Gastrocnemius medialis (tissue), 4 donors: ENCODE measurements at regions not wholly inside any gene's neighbourhood (a gene's known extent, or its start where the extent isn't known, plus 50 kb on each side); places are given as distances from the start of the nearest gene placed in this dataset.

Source experiments
- ATAC-seq, 2 donors: fragments of 150-250 bp; one replicate each; pipeline ENCODE4 v1.9.1; 2016
- DNase-seq, 2 donors: peaks; one replicate each; pipeline ENCODE4 v3.0.0-alpha.2; 2019
- H3K27ac ChIP-seq, 4 donors: fragments of 200-600 bp; sonication (generic); 1 replicate in 1 of 4; 2 replicates in 3 of 4; pipeline ENCODE4 v1.5.1; 2016 to 2018; ENCODE audit warnings: mild to moderate bottlenecking in 2 of 4, moderate library complexity in 1 of 4
- H3K27me3 ChIP-seq, 3 donors: fragments of 200-600 bp; sonication (generic) in 2 of 3; 1 replicate in 1 of 3; 2 replicates in 2 of 3; pipeline versions ENCODE4 v1.5.1 to v1.6.0; 2016 to 2019; ENCODE audit warnings: mild to moderate bottlenecking in 1 of 3, moderate library complexity in 1 of 3
- H3K36me3 ChIP-seq, 2 donors: fragments of 200-600 bp; sonication (generic) in 1 of 2; one replicate each; pipeline ENCODE4 v1.5.1; 2017 to 2018
- H3K4me1 ChIP-seq, 2 donors: fragments of 200-600 bp; sonication (generic) in 1 of 2; one replicate each; pipeline ENCODE4 v1.5.1; 2016 to 2017; ENCODE audit warnings: mild to moderate bottlenecking in 2 of 2
- H3K4me3 ChIP-seq, 4 donors: fragments of 200-600 bp; sonication (generic) in 3 of 4; 1 replicate in 1 of 4; 2 replicates in 3 of 4; pipeline ENCODE4 v1.5.1; 2016 to 2019; ENCODE audit warnings: mild to moderate bottlenecking in 2 of 4
- H3K9me3 ChIP-seq, 3 donors: fragments of 200-600 bp; sonication (generic) in 2 of 3; 1 replicate in 1 of 3; 2 replicates in 2 of 3; pipeline ENCODE4 v1.5.1; 2016 to 2019
- POLR2A ChIP-seq, 2 donors: fragments of 450-650 bp; IDR thresholded peaks; one replicate each; pipeline ENCODE4 v1.6.1; 2017; ENCODE audit warnings: antibody characterized with exemption in 2 of 2, mild to moderate bottlenecking in 2 of 2, moderate library complexity in 2 of 2
- in situ Hi-C, 4 donors: fragments of 200-750 bp; cut with MboI; loops; one replicate each; pipeline versions ENCODE4 v1.15.0 to v1.8.0; 2017; ENCODE audit warnings: low sequenced_read_pairs in 4 of 4
- intact Hi-C: fragments of 100-400 bp; cut with DNase I; formaldehyde crosslinking; loops from one replicate; pipeline ENCODE4 v1.15.1; 2023; ENCODE audit warnings: low total_unique reads
- TF ChIP-seq, protein P1 (sequence below), 5 experiments: fragments of 450-650 bp in 3 of 5; fragments of 200-600 bp in 2 of 5; sonication (generic) in 2 of 5; IDR thresholded peaks in 4 of 5; conservative IDR thresholded peaks in 1 of 5; 1 replicate in 4 of 5; 2 replicates in 1 of 5; pipeline ENCODE4 v1.5.1; 2016 to 2019; ENCODE audit warnings: antibody characterized with exemption in 5 of 5, mild to moderate bottlenecking in 3 of 5, moderate library complexity in 3 of 5

DNA sequence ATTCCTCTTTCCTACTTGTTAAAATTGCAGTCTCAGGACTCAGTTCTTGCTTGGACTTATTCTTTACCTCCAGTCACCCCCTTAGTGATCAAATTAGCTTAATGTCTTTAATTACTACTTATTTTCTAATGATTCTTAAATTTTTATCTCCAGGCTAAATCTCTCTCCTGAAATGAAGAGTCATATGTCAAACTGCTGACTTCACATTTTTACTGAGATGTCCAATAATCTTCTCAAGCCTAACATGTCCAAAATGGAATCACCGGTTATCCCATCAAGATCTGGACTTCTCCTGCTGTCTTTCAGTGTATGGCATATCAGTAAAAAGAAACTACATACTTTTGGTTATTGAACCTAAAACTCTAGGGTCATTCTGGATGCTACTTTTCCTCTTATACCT lies 332.3 kb upstream of the HTR2C start:
- Histone ChIP-seq H3K4me3 (no peak overlapping the region), H3K4me1 (no peaks in the 10 kb centered on the region), H3K27me3 (peaks cover 0 to 4% (median 0%) of the 10 kb centered on the region in 3 donors), H3K27ac (no peak overlapping the region), H3K9me3 (no peaks in the 10 kb centered on the region), H3K36me3 (no peaks in the 10 kb centered on the region)
- in situ Hi-C loops (no loop called here), intact Hi-C loops (no loop called here)
- no peak for DNase-seq
- no peak for ATAC-seq
- TF ChIP-seq, protein P1, sequence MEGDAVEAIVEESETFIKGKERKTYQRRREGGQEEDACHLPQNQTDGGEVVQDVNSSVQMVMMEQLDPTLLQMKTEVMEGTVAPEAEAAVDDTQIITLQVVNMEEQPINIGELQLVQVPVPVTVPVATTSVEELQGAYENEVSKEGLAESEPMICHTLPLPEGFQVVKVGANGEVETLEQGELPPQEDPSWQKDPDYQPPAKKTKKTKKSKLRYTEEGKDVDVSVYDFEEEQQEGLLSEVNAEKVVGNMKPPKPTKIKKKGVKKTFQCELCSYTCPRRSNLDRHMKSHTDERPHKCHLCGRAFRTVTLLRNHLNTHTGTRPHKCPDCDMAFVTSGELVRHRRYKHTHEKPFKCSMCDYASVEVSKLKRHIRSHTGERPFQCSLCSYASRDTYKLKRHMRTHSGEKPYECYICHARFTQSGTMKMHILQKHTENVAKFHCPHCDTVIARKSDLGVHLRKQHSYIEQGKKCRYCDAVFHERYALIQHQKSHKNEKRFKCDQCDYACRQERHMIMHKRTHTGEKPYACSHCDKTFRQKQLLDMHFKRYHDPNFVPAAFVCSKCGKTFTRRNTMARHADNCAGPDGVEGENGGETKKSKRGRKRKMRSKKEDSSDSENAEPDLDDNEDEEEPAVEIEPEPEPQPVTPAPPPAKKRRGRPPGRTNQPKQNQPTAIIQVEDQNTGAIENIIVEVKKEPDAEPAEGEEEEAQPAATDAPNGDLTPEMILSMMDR (IDR thresholded peaks at IDR 0.05 in 4 of 5, conservative IDR thresholded peaks at IDR 0.05 in 1 of 5) = no peak
- no peak for TF ChIP-seq POLR2A (IDR thresholded peaks at IDR 0.05)

DNA sequence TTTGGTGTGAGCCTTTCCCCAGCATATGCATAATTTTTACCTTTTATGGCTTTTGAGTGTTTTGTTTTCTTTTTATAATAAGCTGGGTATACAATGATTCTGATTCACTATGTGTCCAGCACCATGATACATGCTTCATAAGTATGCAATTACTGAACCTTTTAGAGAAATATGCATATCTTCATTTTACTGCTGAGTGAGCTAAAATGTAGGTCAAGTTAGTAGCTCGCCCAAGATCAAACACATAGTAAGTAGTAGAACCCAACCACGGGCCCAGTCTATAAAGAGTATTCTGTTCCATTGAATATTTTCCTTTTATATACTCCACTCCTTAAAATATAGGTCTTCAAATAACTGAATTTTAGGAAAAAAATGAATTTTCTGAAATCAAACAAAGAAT lies 362.4 kb upstream of the HTR2C start:
- DNase-seq (no peak), ATAC-seq (no peak)
- in situ Hi-C loops (no loop called here), intact Hi-C loops (no loop called here)
- Histone ChIP-seq H3K4me1 (no peaks in the 10 kb centered on the region), H3K27me3 (no peaks in the 10 kb centered on the region), H3K4me3 (no peak overlapping the region), H3K27ac (no peak overlapping the region), H3K36me3 (no peaks in the 10 kb centered on the region), H3K9me3 (no peaks in the 10 kb centered on the region)
- no peak for TF ChIP-seq POLR2A (IDR thresholded peaks at IDR 0.05)
- TF ChIP-seq, protein P1 (IDR thresholded peaks at IDR 0.05 in 4 of 5, conservative IDR thresholded peaks at IDR 0.05 in 1 of 5) = no peak

DNA sequence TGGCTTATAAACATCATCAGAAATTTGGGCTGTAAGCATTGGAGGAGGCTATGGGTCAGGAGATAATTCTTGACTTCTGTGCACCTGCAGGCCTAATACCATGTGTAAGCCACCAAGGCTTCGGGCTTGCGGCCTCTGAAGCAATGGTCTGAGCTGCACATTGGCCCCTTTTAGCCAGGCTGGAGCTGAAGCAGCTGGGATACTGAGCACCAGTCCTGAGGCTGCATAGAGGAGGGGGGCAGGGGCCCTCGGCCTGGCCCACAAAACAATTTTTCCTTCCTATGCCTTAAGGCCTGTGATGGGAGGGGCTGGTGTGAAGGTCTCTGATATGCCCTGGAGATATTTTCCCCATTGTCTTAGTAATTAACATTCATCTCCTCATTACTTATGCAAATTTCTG lies 373.0 kb upstream of the HTR2C start:
- Histone ChIP-seq H3K27me3 (peaks cover 0 to 7% (median 0%) of the 10 kb centered on the region in 3 donors), H3K4me3 (no peak overlapping the region), H3K36me3 (no peaks in the 10 kb centered on the region), H3K27ac (no peak overlapping the region), H3K9me3 (no peaks in the 10 kb centered on the region), H3K4me1 (no peaks in the 10 kb centered on the region)
- no peak for DNase-seq
- in situ Hi-C loops (no loop called here), intact Hi-C loops (no loop called here)
- TF ChIP-seq POLR2A (IDR thresholded peaks at IDR 0.05) = no peak
- TF ChIP-seq, protein P1 (IDR thresholded peaks at IDR 0.05 in 4 of 5, conservative IDR thresholded peaks at IDR 0.05 in 1 of 5) = no peak
- ATAC-seq = no peak

DNA sequence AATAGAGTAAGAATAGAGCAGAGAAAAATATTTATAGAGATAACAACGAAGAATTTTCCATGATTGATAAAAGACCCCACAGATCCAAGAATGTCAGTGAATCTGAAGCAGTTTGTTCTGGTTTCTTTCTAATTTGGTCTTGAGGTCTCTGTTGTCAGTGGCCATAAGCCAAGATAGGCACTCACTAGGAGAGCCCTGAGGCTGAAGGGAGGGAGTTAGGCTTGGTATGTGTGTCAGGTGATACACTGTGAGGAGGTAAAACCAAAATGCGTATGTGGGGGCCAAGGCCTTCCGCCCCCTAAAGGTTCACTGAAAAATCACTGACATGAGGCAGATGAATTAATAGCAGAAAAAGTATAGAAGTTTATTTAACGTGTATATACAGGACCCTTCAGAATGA lies 382.3 kb upstream of the HTR2C start:
- ATAC-seq = no peak
- in situ Hi-C loops = no loop called here
- TF ChIP-seq, protein P1 (IDR thresholded peaks at IDR 0.05 in 4 of 5, conservative IDR thresholded peaks at IDR 0.05 in 1 of 5) = no peak
- TF ChIP-seq POLR2A (IDR thresholded peaks at IDR 0.05) = no peak

DNA sequence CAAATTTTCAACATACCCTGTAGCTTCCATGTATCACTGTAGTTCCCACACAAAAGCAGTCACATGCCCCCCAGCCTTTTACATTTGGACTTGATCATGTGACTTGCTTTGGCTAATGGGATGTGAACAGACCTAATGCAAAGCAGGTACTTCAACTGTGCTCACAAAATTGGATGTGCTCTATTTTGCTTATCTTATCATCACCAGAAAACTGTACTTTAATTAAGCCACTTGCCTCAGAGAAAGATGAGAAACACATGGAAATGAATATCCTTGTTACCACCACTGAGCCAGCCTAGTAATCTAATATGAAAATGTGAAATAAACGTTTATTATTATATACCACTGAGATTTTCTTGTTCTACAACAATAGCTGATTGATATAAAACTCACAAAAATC lies 402.7 kb upstream of the HTR2C start:
- Histone ChIP-seq H3K36me3 (no peaks in the 10 kb centered on the region), H3K9me3 (no peaks in the 10 kb centered on the region), H3K4me3 (no peak overlapping the region), H3K27ac (no peak overlapping the region), H3K27me3 (peaks cover 0 to 4% (median 0%) of the 10 kb centered on the region in 3 donors), H3K4me1 (no peaks in the 10 kb centered on the region)
- TF ChIP-seq, protein P1 (IDR thresholded peaks at IDR 0.05 in 4 of 5, conservative IDR thresholded peaks at IDR 0.05 in 1 of 5) = no peak
- TF ChIP-seq POLR2A (IDR thresholded peaks at IDR 0.05) = no peak
- in situ Hi-C loops = no loop called here
- DNase-seq (no peak), ATAC-seq (no peak)
- intact Hi-C loops = no loop called here

More for the DNA sequence above, 382.3 kb upstream of the HTR2C start:
- intact Hi-C loops = no loop called here
- Histone ChIP-seq H3K36me3 (no peaks in the 10 kb centered on the region), H3K27ac (no peak overlapping the region), H3K9me3 (no peaks in the 10 kb centered on the region), H3K4me1 (no peaks in the 10 kb centered on the region), H3K4me3 (no peak overlapping the region), H3K27me3 (peaks cover 0 to 3% (median 0%) of the 10 kb centered on the region in 3 donors)
- no peak for DNase-seq
